WTC11 (cell line): ENCODE measurements at regions not wholly inside any gene's neighbourhood (a gene's known extent, or its start where the extent isn't known, plus 50 kb on each side); places are given as distances from the start of the nearest gene placed in this dataset.

Source experiments
- ATAC-seq: fragments of 200-7000 bp; cut with Tn5 transposase; 2 replicates; pipeline ENCODE4 v1.10.0; 2021; ENCODE audit warnings: mild to moderate bottlenecking, moderate library complexity
- CTCF ChIA-PET: fragments of 300-600 bp; sonication (Branson Sonifier 250); formaldehyde crosslinking; loops from one replicate; lab custom pipeline; 2021; ENCODE audit warnings: antibody characterized with exemption; lab: Charles Lee
- POLR2A ChIA-PET: fragments of 350-600 bp; sonication (Branson Sonifier 250); formaldehyde crosslinking; loops from one replicate; lab custom pipeline; 2021; ENCODE audit warnings: antibody characterized with exemption; lab: Charles Lee
- DNase-seq: peaks from one replicate; pipeline ENCODE4 v3.0.0; 2021; ENCODE audit warnings: low spot score
- H3K27ac Mint-ChIP-seq: 2 replicates; pipeline ENCODE4 v1.8.0; 2021; ENCODE audit warnings: mixed read lengths
- H3K27me3 Mint-ChIP-seq: 2 replicates; pipeline ENCODE4 v1.8.0; 2021; ENCODE audit warnings: low read depth, mild to moderate bottlenecking, moderate library complexity, mixed read lengths
- H3K36me3 Mint-ChIP-seq: 2 replicates; pipeline ENCODE4 v1.8.0; 2021; ENCODE audit warnings: mixed read lengths
- H3K4me1 Mint-ChIP-seq: 2 replicates; pipeline ENCODE4 v1.8.0; 2022; ENCODE audit warnings: mixed read lengths
- H3K4me3 Mint-ChIP-seq: 2 replicates; pipeline ENCODE4 v1.8.0; 2021; ENCODE audit warnings: mild to moderate bottlenecking, moderate library complexity, mixed read lengths
- H3K9me3 Mint-ChIP-seq: 2 replicates; pipeline ENCODE4 v1.8.0; 2021; ENCODE audit warnings: mixed read lengths
- AFF4 ChIP-seq: sonication (generic); formaldehyde crosslinking; IDR thresholded peaks from 2 replicates; pipeline ENCODE4 v1.8.1; 2023; ENCODE audit warnings: mild to moderate bottlenecking, missing genetic modification reagents, borderline replicate concordance
- ATF2 ChIP-seq: sonication (generic); formaldehyde crosslinking; IDR thresholded peaks from 2 replicates; pipeline ENCODE4 v1.8.1; 2022; ENCODE audit warnings: low read depth, missing genetic modification reagents, borderline replicate concordance
- ATF3 ChIP-seq: sonication (generic); formaldehyde crosslinking; conservative IDR thresholded peaks from 2 replicates; pipeline ENCODE4 v1.8.1; 2022; ENCODE audit warnings: mild to moderate bottlenecking, missing genetic modification reagents
- ERG ChIP-seq: fragments of 250-450 bp; sonication (Bioruptor Pico); IDR thresholded peaks from 2 replicates; pipeline ENCODE4 v1.8.0; 2021; ENCODE audit warnings: mild to moderate bottlenecking
- ETV6 ChIP-seq: sonication (generic); formaldehyde crosslinking; IDR thresholded peaks from 2 replicates; pipeline ENCODE4 v1.8.1; 2022; ENCODE audit warnings: mild to moderate bottlenecking, missing genetic modification reagents
- JAZF1 ChIP-seq: fragments of 250-450 bp; sonication (Bioruptor Pico); IDR thresholded peaks from 2 replicates; pipeline ENCODE4 v1.9.0; 2021; ENCODE audit warnings: moderate library complexity, mild to moderate bottlenecking, inconsistent platforms
- NFATC4 ChIP-seq: fragments of 250-450 bp; sonication (Bioruptor Pico); IDR thresholded peaks from 2 replicates; pipeline ENCODE4 v1.9.0; 2021; ENCODE audit warnings: mild to moderate bottlenecking
- NR1H2 ChIP-seq: sonication (generic); formaldehyde crosslinking; IDR thresholded peaks from 2 replicates; pipeline ENCODE4 v1.9.0; 2021; ENCODE audit warnings: mild to moderate bottlenecking, moderate library complexity, missing genetic modification reagents
- SOX15 ChIP-seq: fragments of 250-450 bp; sonication (Bioruptor Pico); IDR thresholded peaks from 2 replicates; pipeline ENCODE4 v1.9.0; 2021; ENCODE audit warnings: mild to moderate bottlenecking
- TEAD1 ChIP-seq: sonication (generic); formaldehyde crosslinking; IDR thresholded peaks from 2 replicates; pipeline ENCODE4 v1.8.0; 2022; ENCODE audit warnings: mild to moderate bottlenecking, missing genetic modification reagents
- TEAD4 ChIP-seq: sonication (generic); formaldehyde crosslinking; IDR thresholded peaks from 2 replicates; pipeline ENCODE4 v1.8.0; 2022; ENCODE audit warnings: mild to moderate bottlenecking, missing genetic modification reagents
- TP53 ChIP-seq: sonication (generic); formaldehyde crosslinking; IDR thresholded peaks from 2 replicates; pipeline ENCODE4 v1.8.1; 2023; ENCODE audit warnings: mild to moderate bottlenecking, missing genetic modification reagents
- USF2 ChIP-seq: sonication (generic); formaldehyde crosslinking; IDR thresholded peaks from 2 replicates; pipeline ENCODE4 v1.8.1; 2023; ENCODE audit warnings: mild to moderate bottlenecking, missing genetic modification reagents, moderate library complexity
- ZNF232 ChIP-seq: sonication (generic); formaldehyde crosslinking; IDR thresholded peaks from 2 replicates; pipeline ENCODE4 v1.8.0; 2022; ENCODE audit warnings: mild to moderate bottlenecking, missing genetic modification reagents
- TF ChIP-seq, protein P1 (sequence below): fragments of 250-450 bp; sonication (Bioruptor Pico); IDR thresholded peaks from 2 replicates; pipeline ENCODE4 v1.9.0; 2021; ENCODE audit warnings: mild to moderate bottlenecking, borderline replicate concordance
- TF ChIP-seq, protein P2 (sequence below): sonication (generic); formaldehyde crosslinking; IDR thresholded peaks from 2 replicates; pipeline ENCODE4 v1.8.1; 2022; ENCODE audit warnings: mild to moderate bottlenecking, moderate library complexity, missing genetic modification reagents

GRCh38 chr7:41832941-41833340 lies 130.1 kb upstream of the INHBA start:
- peaks cover 10% of the 10 kb centered on the region for H3K36me3 Mint-ChIP-seq
- DNase-seq: no peak
- ATAC-seq: 0 out of 2 replicates have a peak, but pooled peaks have one; percentile 24
- H3K4me1 Mint-ChIP-seq: peaks cover 13% of the 10 kb centered on the region
- H3K27me3 Mint-ChIP-seq: peaks cover 15% of the 10 kb centered on the region
- TF ChIP-seq USF2 (CRISPR knock-in tag) (no peak), ETV6 (CRISPR knock-in tag) (no peak; the same call in 1 of the 2 replicates), JAZF1 (CRISPR knock-in tag) (no peak), ERG (CRISPR knock-in tag) (no peak), NR1H2 (CRISPR knock-in tag) (no peak), NFATC4 (no peak), ATF2 (no peak), SOX15 (CRISPR knock-in tag) (no peak)
- TF ChIP-seq, protein P1, sequence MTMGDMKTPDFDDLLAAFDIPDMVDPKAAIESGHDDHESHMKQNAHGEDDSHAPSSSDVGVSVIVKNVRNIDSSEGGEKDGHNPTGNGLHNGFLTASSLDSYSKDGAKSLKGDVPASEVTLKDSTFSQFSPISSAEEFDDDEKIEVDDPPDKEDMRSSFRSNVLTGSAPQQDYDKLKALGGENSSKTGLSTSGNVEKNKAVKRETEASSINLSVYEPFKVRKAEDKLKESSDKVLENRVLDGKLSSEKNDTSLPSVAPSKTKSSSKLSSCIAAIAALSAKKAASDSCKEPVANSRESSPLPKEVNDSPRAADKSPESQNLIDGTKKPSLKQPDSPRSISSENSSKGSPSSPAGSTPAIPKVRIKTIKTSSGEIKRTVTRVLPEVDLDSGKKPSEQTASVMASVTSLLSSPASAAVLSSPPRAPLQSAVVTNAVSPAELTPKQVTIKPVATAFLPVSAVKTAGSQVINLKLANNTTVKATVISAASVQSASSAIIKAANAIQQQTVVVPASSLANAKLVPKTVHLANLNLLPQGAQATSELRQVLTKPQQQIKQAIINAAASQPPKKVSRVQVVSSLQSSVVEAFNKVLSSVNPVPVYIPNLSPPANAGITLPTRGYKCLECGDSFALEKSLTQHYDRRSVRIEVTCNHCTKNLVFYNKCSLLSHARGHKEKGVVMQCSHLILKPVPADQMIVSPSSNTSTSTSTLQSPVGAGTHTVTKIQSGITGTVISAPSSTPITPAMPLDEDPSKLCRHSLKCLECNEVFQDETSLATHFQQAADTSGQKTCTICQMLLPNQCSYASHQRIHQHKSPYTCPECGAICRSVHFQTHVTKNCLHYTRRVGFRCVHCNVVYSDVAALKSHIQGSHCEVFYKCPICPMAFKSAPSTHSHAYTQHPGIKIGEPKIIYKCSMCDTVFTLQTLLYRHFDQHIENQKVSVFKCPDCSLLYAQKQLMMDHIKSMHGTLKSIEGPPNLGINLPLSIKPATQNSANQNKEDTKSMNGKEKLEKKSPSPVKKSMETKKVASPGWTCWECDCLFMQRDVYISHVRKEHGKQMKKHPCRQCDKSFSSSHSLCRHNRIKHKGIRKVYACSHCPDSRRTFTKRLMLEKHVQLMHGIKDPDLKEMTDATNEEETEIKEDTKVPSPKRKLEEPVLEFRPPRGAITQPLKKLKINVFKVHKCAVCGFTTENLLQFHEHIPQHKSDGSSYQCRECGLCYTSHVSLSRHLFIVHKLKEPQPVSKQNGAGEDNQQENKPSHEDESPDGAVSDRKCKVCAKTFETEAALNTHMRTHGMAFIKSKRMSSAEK (CRISPR knock-in tag): no peak
- ChIA-PET CTCF (interaction anchor here (0.6 kb wide), 1 partner anchor 60 kb away, joined by 3 read pairs; no protein-coding TSS in a partner anchor), POLR2A (no interaction called here)
- H3K4me3 Mint-ChIP-seq: no peak overlapping the region
- H3K27ac Mint-ChIP-seq: no peak overlapping the region
- peaks cover 37% of the 10 kb centered on the region for H3K9me3 Mint-ChIP-seq

DNA sequence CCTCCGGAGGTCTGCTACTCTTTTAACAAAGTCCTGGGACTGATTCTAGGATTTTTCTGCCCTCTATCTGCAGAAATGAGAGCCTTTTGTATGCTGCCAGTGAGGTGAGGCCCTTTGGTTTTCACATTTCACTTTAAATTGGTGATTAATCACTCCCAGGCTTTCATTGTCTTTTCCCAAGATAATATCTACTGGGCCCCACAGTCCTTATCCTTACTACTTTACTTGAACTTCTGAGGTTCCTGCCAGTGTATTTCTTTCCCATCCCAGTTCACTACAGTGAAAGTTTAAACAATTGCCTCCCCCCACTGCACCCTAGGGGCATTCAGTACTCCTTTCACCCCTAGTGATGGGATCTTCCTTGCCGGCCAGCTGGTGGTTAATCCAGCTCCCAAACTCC lies 127.4 kb upstream of the INHBA start:
- H3K4me1 Mint-ChIP-seq: peaks cover 13% of the 10 kb centered on the region
- ATAC-seq: no peak
- TF ChIP-seq TEAD1 (CRISPR knock-in tag): no peak
- TF ChIP-seq TP53 (CRISPR knock-in tag): no peak
- no peak for TF ChIP-seq ZNF232 (CRISPR knock-in tag)
- TF ChIP-seq TEAD4 (CRISPR knock-in tag): no peak
- TF ChIP-seq, protein P2, sequence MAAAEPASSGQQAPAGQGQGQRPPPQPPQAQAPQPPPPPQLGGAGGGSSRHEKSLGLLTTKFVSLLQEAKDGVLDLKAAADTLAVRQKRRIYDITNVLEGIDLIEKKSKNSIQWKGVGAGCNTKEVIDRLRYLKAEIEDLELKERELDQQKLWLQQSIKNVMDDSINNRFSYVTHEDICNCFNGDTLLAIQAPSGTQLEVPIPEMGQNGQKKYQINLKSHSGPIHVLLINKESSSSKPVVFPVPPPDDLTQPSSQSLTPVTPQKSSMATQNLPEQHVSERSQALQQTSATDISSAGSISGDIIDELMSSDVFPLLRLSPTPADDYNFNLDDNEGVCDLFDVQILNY (CRISPR knock-in tag): no peak
- TF ChIP-seq ATF3: no peak
- TF ChIP-seq AFF4 (CRISPR knock-in tag): no peak
- no peak for TF ChIP-seq NFATC4
- TF ChIP-seq NR1H2 (CRISPR knock-in tag): no peak
- TF ChIP-seq, all 79 proteins: peak for 0
- CTCF ChIA-PET: interaction anchor here (1.3 kb wide), 1 partner anchor 15 kb away, joined by 3 read pairs; no protein-coding TSS in a partner anchor
- DNase-seq: no peak
- Mint-ChIP-seq H3K27me3 (peaks cover 15% of the 10 kb centered on the region), H3K9me3 (peaks cover 36% of the 10 kb centered on the region), H3K36me3 (peaks cover 10% of the 10 kb centered on the region), H3K4me3 (no peak overlapping the region), H3K27ac (no peak overlapping the region)
- POLR2A ChIA-PET: no interaction called here
